ENCODE measurements at regions not wholly inside any gene's neighbourhood (a gene's known extent, or its start where the extent isn't known, plus 50 kb on each side); places are given as distances from the start of the nearest gene placed in this dataset.

- DNase-seq (ENCODE audit: low spot score): no peak
Measured at GRCh38 chr1:29460041-29460610, 223.8 kb downstream of the PTPRU start.

- DNase-seq (ENCODE audit: low spot score): no peak
Measured at GRCh38 chr1:29459620-29459945, 223.3 kb downstream of the PTPRU start.

DNA sequence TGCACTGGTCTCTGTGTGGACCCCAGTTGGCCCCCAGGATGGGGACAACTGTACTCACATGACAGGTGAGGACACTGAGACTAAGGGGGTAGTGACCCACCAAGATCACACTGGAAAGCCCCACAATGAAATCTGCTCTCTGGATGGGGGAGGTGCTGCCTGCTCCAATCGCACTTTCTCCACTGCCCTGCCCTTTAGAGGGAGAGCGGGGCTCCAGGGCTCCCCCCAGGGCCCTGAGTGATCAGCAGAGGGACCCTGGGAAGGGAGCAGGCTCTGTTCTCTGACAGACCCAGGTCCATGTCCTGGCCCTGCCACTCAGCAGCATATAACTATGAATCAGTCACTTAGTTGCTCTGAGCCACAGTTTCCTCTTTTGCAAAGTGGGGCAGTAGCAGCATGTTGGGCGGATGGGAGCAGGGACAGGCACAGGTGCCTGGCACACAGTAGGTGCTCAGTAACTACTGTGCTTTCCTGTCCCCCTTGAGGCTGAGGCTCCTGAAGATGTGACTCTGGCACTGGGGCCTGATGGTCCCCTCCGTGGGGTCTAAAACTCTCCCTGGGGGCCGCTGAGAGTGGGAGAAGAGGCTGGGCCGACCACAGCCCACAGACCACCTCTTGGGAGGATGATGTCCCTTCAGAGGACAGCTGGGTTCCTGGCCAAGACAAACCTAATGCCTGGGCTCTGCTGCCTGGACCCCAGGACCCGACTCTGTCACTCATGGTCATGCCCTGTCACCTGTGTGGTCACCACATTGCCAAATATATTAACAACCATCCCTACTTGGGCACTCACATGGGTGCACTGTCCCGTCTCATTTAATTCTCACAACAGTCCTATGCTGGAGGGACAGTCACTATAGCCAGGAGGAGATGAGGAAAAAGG, 222.7 kb downstream of the PTPRU start:
- no peak for DNase-seq (ENCODE audit: low spot score)

DNA sequence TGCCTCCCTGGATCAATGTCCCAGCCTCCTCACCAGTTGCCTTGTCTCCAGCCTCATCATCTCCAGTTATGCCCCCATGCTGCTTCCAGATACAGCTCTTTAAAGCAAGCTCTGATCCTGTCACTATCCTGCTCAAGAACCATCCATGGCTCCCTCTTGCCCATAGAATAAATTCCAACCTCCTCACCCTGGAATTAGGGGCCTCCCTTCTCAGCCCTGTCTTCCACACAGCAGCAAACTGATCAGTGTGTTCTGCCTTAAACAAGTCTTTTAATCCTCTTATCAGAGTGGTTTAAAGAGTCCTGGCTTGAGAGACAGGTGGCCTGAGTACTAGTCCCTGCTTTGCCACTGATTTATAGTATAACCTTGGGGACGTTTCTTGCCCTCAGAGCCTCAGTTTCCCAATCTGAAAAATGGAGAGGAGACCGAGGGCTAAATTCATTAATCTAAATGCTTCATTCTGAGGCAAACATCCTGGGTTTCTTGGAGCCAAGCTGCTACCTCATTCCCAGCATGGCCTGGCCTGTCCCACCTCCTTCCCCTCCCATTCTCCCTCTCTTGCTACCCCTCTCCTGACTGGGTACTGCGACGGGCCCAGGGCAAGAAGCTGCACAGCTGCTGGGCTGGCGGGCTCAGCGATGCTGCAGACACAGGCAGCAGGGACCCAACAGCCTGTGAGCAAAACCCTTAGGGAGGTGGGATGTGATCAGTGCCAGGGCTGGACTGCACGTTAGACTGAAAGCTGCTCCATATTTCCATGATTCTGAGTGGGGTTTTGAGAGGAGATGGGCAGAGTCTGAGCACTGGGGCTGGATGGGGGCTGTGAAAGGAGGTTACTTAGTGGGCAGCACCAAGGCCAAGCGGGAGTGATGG, 221.4 kb downstream of the PTPRU start:
- DNase-seq (ENCODE audit: low spot score): no peak

DNA sequence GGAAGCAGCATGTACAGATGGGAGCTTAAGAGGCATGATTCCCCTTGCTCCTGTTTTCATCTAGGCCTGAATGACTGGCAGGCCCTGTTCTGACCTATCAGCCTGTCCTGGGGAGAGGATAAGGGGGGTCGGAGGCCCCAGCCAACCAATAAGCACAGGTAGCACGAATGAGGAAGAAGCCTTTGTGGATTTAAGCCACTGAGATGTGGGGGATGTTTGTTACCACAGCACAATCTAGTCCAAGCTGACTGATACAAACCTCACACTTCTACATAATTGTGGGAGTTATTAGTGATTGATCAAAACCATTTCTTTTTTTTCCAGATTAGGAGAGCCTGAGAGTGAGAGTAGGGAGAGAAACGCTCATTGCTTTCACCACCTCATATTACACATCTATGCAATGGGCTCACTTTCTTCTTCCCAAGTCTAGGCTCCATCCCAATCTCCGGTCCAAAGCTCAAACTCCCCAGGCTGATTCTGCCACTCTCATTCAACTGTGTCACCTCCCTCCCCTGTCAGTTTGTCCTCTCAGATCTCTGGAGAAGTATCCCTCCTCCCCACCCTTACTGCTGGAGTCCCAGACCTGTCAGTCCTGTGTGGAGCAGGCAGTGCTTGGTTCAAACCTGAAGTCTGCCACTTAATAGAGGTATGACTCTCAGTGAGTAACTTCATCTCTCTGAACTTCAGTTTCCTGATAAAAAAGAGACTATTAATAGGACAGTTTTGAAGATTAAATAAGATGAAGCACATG, 220.5 kb downstream of the PTPRU start:
- DNase-seq (ENCODE audit: low spot score): no peak

- DNase-seq (ENCODE audit: low spot score): no peak
Measured at GRCh38 chr1:29455781-29456180, 219.5 kb downstream of the PTPRU start.

DNA sequence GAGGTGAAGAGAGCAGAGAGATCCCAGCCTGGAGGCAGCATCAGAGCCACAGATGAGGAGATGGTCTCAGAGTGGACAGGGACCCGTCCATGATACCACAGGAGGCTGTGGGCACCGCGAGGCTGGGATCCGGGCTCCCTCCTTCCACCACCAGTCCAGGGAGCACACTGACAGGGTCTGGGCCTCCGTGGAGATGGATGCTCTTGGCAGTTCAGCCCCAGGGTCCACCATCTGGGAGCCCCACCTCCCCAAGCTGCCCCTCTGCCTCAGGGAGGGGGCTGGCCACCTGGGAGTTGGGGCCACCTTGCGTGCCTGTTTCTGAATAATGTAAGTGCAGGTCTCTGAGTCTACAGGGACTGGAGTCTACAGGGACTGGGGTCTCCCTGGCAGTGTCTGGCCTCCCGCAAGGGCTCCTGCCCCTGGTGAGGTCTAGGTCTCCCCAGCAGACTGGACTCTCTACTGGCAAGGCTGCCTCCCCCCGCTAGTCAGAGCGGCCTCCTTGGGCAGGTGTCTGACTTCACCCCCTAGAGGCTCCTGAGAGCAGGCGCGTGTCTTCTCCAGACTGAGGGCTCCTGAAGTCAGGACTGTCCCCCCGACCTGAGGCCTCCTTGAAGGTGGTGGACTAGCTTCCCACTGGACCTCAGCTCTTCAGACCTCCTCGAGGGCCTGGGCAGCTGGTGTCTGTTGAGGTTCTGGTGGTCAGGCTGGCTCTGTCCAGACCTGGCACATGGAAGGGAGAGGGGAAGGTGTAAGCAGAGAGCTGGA, 218.5 kb downstream of the PTPRU start:
- no peak for DNase-seq (ENCODE audit: low spot score)

- DNase-seq (ENCODE audit: low spot score): no peak
Measured at GRCh38 chr1:29453502-29454240, 217.3 kb downstream of the PTPRU start.

DNA sequence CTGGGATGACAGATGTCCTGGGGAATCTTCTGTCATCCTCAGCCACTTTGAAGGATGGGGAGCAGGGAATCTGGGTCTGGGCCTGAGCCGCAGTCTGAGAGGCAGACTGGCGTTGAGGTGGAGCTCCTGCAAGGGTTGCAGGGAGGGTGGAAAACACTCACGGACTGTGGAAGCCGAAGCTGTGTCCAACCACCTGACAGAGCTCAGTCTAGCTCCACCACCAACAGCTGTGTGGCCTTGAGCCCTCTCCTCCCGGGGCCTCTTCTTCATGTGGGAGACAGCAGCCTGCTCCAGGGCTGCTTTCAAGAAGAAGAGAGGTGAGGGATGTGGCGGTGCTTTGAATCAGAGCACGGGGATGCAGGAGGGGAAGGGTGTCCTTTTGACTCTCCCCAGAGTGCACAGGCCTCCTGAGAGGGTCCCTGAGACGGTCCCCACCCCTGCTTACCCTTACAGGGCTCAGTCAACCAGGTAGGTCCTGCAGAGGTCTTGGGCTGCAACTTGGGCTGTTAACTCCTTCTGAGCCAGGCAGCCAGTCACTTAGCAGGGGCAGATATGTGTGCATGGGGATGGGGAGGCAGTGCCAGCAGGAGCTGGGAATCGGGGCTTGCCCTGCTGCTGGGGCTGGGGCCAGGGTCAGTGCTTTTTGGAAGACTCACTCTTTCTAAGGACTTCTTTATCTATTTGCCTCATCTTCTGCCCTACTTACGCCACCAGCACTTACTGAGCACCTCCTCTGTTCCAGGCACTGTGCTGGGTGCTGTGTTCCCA, 216.3 kb downstream of the PTPRU start:
- no peak for DNase-seq (ENCODE audit: low spot score)

DNA sequence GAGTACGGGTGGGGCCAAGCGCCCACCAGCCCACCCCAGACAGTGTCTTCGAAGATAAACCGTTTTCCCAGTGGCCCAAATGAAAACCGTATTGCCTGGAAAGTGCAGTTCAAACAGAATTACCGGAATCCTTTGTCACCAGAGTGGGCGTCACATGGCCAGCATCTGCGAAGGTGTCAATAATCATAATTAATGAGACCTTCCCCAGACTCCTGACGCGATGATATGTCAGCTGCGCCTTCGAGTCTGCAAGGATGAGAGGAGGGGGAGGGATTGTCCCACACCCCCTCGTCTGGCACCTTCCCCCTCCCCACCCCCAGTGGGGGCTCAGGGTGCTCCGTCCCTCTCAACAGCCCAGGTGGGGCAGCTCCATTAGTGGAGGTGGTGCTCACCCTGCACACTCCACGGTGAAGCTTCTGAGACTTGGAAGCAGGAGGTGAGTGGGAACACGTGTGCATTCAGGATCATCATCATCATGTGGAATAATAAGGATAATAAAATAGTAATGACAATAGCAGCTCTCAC, 215.1 kb downstream of the PTPRU start:
- no peak for DNase-seq (ENCODE audit: low spot score)

- no peak for DNase-seq (ENCODE audit: low spot score)
Measured at GRCh38 chr1:29450591-29450990, 214.3 kb downstream of the PTPRU start.

DNA sequence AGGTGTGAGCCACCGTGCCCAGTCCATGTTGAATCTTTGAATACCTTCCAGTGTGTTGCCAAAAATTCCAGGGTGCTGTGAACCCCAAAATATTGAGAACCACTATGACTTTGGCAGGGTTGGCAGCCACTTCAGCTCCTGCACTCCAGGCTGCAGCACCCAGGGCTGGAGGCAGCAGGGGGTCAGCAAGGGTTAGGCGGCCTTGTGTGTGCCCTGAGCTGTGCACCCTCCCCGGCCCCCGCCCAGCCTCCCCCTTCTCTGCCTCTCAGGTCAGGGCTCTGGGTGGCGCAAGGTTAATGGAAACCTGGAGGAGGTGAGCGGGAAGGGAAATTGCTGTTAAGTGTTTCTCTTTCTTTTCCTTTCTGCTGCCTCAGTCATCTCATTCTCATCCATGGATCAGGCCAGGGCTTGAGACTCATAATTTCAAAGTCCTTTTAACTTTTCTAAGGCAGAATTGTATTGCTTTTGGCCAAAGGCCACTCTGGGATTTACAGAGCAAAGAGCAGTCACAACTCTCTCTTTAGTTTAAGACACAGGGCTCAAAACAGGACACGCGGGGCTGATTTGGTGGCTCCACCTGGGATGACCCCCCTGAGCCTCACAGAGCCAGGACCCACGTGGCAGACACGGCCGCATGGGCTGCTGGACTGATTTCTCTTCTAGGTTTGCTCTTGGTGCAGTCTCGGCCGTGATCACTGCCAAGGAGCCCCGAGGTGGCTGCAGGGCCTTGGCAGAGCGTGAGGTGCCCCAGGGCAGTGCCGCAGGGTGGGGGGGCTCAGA, 212.3 kb downstream of the PTPRU start:
- DNase-seq (ENCODE audit: low spot score): no peak

DNA sequence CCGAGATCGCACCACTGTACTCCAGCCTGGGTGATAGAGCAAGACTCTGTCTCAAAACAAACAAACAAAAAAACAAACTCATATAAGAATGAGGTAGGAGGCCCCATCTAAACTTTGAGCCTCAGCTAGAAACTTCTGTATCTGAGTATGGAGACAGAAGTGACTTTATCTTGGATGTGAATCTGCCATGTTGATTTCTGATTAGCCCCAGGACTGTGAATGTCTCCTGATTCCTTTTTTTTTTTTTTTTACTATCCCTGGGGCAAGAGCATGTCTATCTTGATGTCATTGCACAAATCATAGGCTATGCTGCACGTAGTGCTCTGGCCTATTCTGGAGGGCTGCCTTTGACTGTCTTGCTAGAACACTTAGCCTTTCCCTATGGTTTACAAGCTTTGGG, 211.0 kb downstream of the PTPRU start:
- DNase-seq (ENCODE audit: low spot score): no peak

DNA sequence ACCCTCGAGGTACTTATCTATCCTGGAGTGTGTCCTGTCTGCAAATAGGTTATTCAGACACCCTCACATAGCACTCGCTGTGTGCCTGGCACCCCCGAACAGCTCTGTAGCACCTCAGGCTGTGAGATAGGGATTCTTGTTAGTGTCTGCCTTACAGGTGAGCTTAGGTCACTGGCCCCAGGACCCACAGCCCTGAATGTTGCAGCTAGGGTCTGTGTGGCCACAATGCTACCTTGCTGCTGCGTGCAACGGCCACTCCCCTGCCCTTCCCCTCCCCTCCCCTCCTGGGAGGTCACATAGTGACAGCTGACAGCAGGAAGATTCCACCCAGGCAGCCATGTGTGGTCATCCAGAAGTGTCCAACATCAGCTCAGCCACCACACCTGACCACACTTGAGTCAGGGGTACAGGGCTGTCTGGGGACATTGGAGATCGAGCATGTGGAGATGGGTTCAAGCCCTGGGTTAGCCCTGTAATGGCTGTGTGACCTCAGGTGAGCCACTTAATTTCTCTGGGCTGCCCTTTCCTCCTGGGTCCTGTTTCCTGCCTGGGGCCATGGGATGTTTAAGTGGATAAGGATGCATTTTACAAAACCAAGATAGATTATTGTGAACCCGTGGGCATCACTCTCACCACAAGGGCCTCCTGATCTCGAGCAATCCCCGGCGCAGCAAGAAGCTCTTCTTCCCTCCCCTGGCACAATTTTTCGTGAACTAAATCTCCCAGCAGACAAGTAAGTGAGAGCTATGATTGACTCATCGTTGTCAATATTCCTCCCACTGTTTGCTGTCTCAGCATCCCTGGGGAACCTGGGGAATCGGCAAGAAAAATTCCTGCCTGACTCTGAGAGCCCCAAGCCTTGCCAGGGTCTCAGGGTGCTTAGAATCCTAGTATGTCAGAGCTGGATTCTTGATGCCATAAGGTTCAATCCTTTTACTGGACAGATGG, 208.7 kb downstream of the PTPRU start:
- no peak for DNase-seq (ENCODE audit: low spot score)

- no peak for DNase-seq (ENCODE audit: low spot score)
Measured at GRCh38 chr1:29444081-29444715, 207.9 kb downstream of the PTPRU start.

DNA sequence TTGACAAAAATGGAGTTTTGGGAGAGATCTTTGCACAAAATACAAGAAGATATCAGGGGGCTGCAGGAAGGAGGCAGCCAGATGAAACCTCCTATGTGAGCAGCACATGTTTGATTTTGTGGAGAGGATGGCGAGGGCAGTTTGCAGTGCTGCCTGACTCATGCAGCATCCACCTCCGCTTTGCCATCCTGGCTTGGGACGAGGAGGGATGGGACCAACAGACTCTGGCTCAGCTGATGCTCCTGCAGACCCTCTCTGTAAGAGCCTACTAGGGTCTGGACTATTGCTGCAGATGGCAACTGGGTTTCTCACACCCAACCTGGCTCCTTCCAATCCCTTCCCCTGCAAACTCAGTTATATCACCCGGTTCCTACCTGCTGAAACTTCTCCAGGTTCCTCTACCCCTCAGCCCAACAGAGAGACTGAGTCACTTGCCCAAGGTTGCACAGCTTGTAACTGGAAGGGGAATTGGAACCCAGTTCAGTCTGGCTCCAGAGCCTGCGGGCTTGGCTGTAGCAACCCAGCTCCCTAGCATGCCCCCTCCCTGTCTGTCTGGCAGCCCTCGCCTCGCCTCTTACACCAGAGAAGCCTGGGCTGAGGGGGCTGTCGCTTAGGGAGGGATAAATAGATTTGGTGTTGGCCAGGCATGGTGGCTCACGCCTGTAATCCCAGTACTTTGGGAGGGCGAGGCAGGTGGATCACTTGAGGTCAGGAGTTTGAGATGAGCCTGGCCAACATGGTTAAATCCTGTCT, 205.8 kb downstream of the PTPRU start:
- DNase-seq (ENCODE audit: low spot score): no peak
